ENCODE measurements at regions not wholly inside any gene's neighbourhood (a gene's known extent, or its start where the extent isn't known, plus 50 kb on each side); places are given as distances from the start of the nearest gene placed in this dataset.
"Not testable (repeated sequence)": the region's sequence is repeated elsewhere in the genome, so short reads cannot be mapped to it uniquely, and the experiment has no call there.

DNA sequence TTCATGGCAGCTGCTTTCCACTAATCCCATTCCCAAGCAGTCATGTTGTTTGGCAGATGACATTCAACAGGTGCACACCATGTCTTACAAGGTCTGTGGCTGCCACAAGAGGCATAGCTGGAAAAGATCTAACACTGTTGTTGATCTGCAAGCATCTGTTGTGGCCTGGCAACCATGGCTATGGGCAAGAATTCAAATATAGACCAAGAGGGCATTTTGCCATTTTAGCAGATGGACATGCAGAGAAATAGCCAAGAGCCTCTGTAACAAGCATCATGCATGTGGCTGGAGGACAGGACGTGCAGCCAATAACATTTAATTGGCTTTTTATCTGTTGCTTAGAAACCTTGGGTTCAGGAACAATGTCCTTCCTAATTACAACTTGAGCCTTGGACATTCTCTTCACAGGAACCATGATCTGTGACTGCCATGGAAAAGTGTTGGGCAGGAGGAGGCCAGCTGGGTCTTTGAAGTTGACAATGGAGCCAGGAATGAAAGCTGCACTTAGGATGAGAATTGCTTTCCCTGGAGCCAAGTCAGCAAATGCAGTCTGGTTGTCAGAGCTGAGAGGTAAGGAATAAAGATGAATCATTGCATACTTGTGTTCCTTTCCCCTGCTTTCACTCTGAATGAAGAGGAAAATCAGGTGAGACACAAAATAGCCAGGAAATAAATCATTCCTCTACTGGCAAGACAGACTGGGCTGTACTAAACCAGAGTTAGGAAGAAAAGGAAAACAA is 113.6 kb upstream of the ANO5 start:
- no peaks in the 10 kb centered on the region for H3K36me3 Mint-ChIP-seq (ENCODE audit: low read depth)
- POLR2A ChIA-PET: no interaction called here
- DNase-seq (no peak), ATAC-seq (no peak)
- CTCF ChIA-PET: no interaction called here
- H3K27ac Mint-ChIP-seq: no peak overlapping the region
- H3K9me3 Mint-ChIP-seq (ENCODE audit: low read depth): peaks cover 7% of the 10 kb centered on the region
- H3K4me1 Mint-ChIP-seq: no peaks in the 10 kb centered on the region
- H3K4me3 Mint-ChIP-seq: no peak overlapping the region
- H3K27me3 Mint-ChIP-seq: no peaks in the 10 kb centered on the region
- intact Hi-C loops (cut with DNase I, micrococcal nuclease): no loop called here

DNA sequence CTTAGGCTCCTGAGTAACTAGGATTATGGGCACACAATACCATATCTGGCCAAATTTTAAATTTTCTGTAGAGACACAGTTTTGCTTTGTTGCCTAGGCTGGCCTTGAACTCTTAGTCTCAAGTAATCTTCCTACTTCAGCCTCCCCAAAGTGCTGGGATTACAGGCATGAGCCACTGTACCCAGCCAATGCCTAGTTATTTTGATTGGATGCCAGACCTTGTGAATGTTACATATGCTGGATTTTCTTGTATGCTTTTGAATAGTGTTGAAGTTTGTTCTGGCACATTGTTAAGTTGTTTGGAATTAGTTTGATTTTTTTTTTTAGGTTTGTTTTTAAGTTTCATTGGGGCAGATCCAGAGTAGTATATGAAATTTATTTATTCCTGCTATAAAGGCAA is 110.7 kb upstream of the ANO5 start:
- ChIA-PET CTCF (no interaction called here), POLR2A (no interaction called here)
- Mint-ChIP-seq H3K36me3 (ENCODE audit: low read depth) (no peaks in the 10 kb centered on the region), H3K9me3 (ENCODE audit: low read depth) (peaks cover 6% of the 10 kb centered on the region), H3K27ac (no peak overlapping the region), H3K4me1 (no peaks in the 10 kb centered on the region), H3K27me3 (no peaks in the 10 kb centered on the region), H3K4me3 (no peak overlapping the region)
- DNase-seq: no peak
- intact Hi-C loops (cut with DNase I, micrococcal nuclease): no loop called here
- no peak for ATAC-seq

DNA sequence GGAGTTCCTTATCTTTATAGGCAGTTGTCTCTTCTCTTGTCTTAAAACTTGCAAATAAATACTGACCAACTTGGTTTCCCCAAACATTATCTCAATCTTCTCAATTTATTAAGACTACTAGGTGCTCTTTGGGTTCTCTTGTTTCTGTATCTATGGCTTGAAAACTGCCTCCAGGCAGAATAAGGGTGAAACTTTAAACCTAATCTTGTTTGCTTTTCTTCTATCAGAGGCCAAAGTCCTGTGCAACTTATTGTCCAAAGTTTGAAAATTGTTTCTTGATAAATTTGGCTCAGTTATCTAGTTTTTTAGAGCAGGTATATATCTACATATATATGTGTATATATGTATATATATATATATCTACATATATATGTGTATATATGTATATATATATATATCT is 110.1 kb upstream of the ANO5 start:
- no peak for ATAC-seq
- POLR2A ChIA-PET: no interaction called here
- Mint-ChIP-seq H3K4me3 (no peak overlapping the region), H3K27ac (no peak overlapping the region), H3K27me3 (no peaks in the 10 kb centered on the region), H3K4me1 (no peaks in the 10 kb centered on the region), H3K36me3 (ENCODE audit: low read depth) (no peaks in the 10 kb centered on the region), H3K9me3 (ENCODE audit: low read depth) (peaks cover 4% of the 10 kb centered on the region)
- intact Hi-C loops (cut with DNase I, micrococcal nuclease): no loop called here
- CTCF ChIA-PET: no interaction called here
- DNase-seq: no peak

DNA sequence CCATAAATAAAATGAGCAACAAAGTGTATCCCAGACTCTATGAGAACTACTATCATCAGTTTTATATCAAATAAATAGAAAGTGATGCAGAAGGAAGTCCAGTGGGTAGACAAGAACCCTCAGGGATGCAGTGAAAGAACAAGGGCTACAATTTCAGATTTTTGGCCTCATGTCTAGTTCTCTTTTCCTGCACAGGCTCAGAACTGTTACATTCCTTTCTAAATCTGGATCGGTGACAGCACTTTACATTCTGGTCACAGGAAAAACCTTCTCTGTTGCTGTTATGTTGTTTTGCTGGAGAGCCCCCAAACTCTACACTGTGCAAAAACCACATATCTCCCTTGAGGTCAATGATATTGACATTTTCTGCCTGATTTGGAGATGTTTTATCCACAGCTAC is 108.8 kb upstream of the ANO5 start:
- ChIA-PET CTCF (no interaction called here), POLR2A (no interaction called here)
- Mint-ChIP-seq H3K4me1 (no peaks in the 10 kb centered on the region), H3K36me3 (ENCODE audit: low read depth) (no peaks in the 10 kb centered on the region), H3K27ac (no peak overlapping the region), H3K4me3 (no peak overlapping the region), H3K27me3 (no peaks in the 10 kb centered on the region), H3K9me3 (ENCODE audit: low read depth) (peaks cover 4% of the 10 kb centered on the region)
- intact Hi-C loops (cut with DNase I, micrococcal nuclease): no loop called here
- no peak for DNase-seq
- ATAC-seq: no peak

DNA sequence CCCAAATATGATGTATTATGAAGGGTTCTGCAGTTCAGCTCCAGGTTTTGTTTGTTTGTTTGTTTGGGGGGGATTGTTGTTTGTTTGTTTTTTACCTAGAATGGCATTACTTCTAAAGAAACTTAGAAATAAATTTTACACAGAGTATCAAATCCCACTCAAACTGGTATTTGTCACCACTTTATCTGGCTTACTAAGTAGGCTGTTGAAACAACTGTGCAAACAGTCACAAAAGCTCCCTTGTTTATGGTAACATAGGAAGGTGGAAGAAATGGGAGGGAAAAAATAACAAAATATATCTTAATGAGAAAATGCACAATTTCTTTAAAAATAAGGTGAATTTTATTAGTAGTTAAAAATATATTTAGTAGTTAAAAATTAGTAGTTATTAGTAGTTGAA is 108.3 kb upstream of the ANO5 start:
- H3K9me3 Mint-ChIP-seq (ENCODE audit: low read depth): peaks cover 4% of the 10 kb centered on the region
- ChIA-PET POLR2A (no interaction called here), CTCF (no interaction called here)
- ATAC-seq (no peak), DNase-seq (no peak)
- no peaks in the 10 kb centered on the region for H3K36me3 Mint-ChIP-seq (ENCODE audit: low read depth)
- no peak overlapping the region for H3K4me3 Mint-ChIP-seq
- no peak overlapping the region for H3K27ac Mint-ChIP-seq
- no peaks in the 10 kb centered on the region for H3K27me3 Mint-ChIP-seq
- intact Hi-C loops (cut with DNase I, micrococcal nuclease): no loop called here
- H3K4me1 Mint-ChIP-seq: no peaks in the 10 kb centered on the region

DNA sequence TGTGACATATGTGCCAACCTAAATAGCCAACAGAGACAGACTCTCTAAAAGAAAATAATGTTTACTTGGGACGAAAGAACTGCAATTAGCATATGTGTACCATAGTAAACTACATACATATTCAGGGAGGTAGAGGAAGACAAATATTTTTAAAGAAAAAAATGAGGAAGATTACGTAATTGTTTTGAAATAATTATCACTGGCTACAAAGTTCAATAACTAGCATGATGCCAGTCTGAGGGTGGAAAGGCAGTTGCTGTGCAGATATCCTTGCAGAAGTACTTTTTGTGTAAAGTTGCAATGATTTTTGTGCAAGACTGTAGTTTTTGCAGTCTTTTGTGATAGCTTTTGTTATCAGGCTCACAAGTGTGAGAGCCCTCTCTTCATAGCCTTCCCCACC is 103.3 kb upstream of the ANO5 start:
- Mint-ChIP-seq H3K4me1 (no peaks in the 10 kb centered on the region), H3K27me3 (no peaks in the 10 kb centered on the region), H3K4me3 (no peak overlapping the region), H3K36me3 (ENCODE audit: low read depth) (no peaks in the 10 kb centered on the region), H3K9me3 (ENCODE audit: low read depth) (no peaks in the 10 kb centered on the region), H3K27ac (no peak overlapping the region)
- ChIA-PET POLR2A (no interaction called here), CTCF (no interaction called here)
- no peak for DNase-seq
- ATAC-seq: no peak
- intact Hi-C loops (cut with DNase I, micrococcal nuclease): no loop called here

DNA sequence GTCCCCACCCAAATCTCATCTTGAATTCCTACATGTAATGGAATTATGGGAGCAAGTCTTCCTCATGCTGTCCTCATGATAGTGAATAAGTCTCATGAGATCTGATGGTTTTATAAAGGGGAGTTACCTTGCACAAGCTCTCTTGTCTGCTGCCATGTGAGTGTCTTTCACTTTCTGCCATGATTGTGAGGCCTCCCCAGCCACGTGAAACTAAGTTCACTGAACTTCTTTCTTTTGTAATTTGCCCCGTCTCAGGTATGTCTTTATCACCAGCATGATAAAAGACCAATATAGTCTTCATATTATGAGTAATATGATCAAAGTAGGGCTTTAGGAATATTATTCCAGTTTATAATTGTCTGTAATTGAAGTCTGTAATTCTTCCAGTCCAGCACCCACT is 86.3 kb upstream of the ANO5 start:
- intact Hi-C loops (cut with DNase I, micrococcal nuclease): no loop called here
- ChIA-PET POLR2A (no interaction called here), CTCF (interaction anchor here (0.6 kb wide), 1 partner anchor 786 kb away, joined by 3 read pairs; no protein-coding TSS in a partner anchor)
- Mint-ChIP-seq H3K4me1 (no peaks in the 10 kb centered on the region), H3K4me3 (no peak overlapping the region), H3K27ac (no peak overlapping the region), H3K27me3 (no peaks in the 10 kb centered on the region), H3K36me3 (ENCODE audit: low read depth) (no peaks in the 10 kb centered on the region), H3K9me3 (ENCODE audit: low read depth) (peaks cover 5% of the 10 kb centered on the region)
- DNase-seq (no peak), ATAC-seq (no peak)

DNA sequence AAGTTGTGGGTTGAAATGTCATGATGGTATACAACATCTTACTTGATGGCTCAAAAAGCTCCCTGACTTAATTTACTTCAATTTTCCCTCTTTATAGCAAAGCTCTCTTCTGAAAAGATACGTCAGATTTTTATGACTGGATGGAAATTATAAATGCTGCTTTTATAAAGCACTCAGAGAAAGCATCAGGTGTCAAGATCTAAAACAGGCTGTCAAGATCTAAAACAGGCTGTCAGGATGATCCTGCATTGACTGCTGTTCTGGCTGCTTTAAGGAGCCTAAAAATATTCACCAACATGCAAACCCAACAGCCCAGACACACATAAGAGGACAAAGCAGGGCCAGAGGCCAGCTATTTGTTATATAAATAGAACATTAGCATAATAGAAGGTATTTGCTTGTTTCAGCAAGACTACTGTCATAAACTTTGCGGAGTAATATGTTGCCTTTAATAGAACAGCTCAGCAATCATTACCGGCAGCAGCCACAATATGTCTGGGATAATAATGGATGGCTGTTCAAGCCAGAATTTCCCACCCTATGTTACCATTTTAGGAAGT is 77.3 kb upstream of the ANO5 start:
- ChIA-PET CTCF (interaction anchor here (0.7 kb wide), 2 partner anchors 23 to 1602 kb away, joined by 3 to 4 read pairs; no protein-coding TSS in a partner anchor), POLR2A (no interaction called here)
- no peaks in the 10 kb centered on the region for H3K36me3 Mint-ChIP-seq (ENCODE audit: low read depth)
- intact Hi-C loops (cut with DNase I, micrococcal nuclease): no loop called here
- no peaks in the 10 kb centered on the region for H3K27me3 Mint-ChIP-seq
- H3K9me3 Mint-ChIP-seq (ENCODE audit: low read depth): peaks cover 6% of the 10 kb centered on the region
- DNase-seq (no peak), ATAC-seq (no peak)
- no peak overlapping the region for H3K4me3 Mint-ChIP-seq
- no peak overlapping the region for H3K27ac Mint-ChIP-seq
- H3K4me1 Mint-ChIP-seq: no peaks in the 10 kb centered on the region

DNA sequence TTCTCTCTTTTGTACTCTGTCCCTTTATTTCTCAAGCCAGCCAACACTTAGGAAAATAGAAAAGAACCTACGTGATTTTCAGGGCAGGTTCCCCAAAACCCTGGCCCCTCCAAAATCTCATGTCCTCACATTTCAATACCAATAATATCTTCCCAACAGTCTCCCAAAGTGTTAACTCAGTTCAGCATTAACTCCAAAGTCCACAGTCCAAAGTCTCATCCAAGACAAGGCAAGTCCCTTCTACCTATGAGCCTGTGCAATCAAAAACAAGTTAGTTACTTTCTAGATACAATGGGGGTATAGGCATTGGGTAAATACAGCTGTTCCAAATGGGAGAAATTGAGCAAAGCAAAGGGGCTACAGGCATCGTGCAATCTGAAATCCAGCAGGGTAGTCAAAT is 64.9 kb upstream of the ANO5 start:
- intact Hi-C loops (cut with DNase I, micrococcal nuclease); H3K36me3 Mint-ChIP-seq (ENCODE audit: low read depth); DNase-seq; H3K27ac Mint-ChIP-seq; H3K4me3 Mint-ChIP-seq; CTCF ChIA-PET; ATAC-seq; H3K27me3 Mint-ChIP-seq; POLR2A ChIA-PET; H3K4me1 Mint-ChIP-seq: not testable (repeated sequence)
- peaks cover 21% of the 10 kb centered on the region for H3K9me3 Mint-ChIP-seq (ENCODE audit: low read depth)

DNA sequence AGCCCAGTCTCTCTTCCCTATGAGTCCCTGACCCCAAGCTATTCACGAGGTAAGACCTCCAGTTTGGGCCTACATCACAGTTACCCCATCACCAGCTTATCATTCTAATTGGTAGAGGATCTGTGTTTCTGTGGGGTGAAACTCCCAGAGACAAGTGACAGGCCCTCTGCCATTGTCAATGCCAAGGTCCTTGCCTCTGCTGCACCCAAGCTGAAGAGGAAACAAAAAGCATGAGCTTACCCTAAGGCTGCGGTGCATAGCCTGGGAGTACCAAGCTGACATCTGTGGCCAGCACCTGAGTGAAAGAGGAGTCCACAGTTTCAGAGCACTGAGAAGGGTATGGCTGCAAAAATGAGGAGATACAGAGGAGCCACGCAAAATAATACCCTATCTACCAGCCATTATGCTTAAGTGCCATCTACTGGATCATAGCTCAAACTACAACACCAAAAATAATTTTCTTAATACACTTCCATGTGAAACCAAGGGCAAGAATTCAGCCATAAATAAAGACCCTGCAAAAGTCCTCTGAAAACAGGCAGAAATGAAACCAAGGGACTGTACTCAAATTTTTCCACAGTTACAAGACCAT is 62.3 kb upstream of the ANO5 start:
- no peak for DNase-seq
- H3K27me3 Mint-ChIP-seq: no peaks in the 10 kb centered on the region
- no peaks in the 10 kb centered on the region for H3K36me3 Mint-ChIP-seq (ENCODE audit: low read depth)
- ChIA-PET CTCF (interaction anchor here (0.6 kb wide), 1 partner anchor 1500 kb away, joined by 3 read pairs; no protein-coding TSS in a partner anchor), POLR2A (no interaction called here)
- no peak overlapping the region for H3K27ac Mint-ChIP-seq
- H3K9me3 Mint-ChIP-seq (ENCODE audit: low read depth): peaks cover 19% of the 10 kb centered on the region
- H3K4me1 Mint-ChIP-seq: no peaks in the 10 kb centered on the region
- H3K4me3 Mint-ChIP-seq: no peak overlapping the region
- no peak for ATAC-seq
- intact Hi-C loops (cut with DNase I, micrococcal nuclease): loop anchor here in 1 of 2 experiments (2.0 kb wide), 1 partner anchor 1482 kb away; no protein-coding TSS in a partner anchor

DNA sequence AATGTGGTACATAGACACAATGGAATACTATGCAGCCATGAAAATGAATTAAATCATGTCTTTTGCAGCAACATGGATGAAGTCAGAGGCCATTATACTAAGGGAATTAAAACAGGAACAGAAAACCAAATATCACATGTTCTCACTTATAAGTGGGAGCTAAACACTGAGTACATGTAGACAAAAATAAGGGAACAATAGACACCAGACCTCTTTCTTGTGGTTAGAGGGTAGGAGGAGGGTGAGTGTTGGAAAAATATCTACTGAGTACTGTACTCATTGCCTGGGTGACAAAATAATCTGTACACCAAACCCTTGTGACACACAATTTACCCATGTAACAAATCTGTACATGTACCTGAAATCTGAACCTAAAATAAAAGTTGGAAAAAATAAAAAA is 59.1 kb upstream of the ANO5 start:
- Mint-ChIP-seq H3K4me3 (no peak overlapping the region), H3K27ac (no peak overlapping the region), H3K9me3 (ENCODE audit: low read depth) (peaks cover 9% of the 10 kb centered on the region), H3K36me3 (ENCODE audit: low read depth) (no peaks in the 10 kb centered on the region), H3K4me1 (no peaks in the 10 kb centered on the region), H3K27me3 (no peaks in the 10 kb centered on the region)
- POLR2A ChIA-PET: no interaction called here
- intact Hi-C loops (cut with DNase I, micrococcal nuclease): no loop called here
- CTCF ChIA-PET: no interaction called here
- DNase-seq: no peak
- no peak for ATAC-seq

DNA sequence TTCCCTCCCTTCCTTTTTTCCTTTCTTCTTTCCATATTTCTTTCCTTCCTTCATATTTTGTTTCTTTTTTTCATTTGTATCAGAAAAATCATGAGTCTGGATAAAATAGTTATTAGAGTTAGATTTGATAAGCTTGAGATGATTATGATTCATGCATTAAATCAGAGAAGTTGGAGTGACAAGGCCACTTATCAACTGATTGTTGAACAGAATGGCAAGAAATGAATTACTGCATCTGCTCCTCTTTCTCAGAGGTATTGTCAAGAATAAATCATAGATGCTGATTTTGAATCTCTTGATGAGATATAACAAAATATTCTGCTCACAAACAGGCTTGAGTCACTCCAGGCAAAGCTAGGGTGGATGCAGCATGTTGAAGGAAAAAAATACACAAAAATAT is 54.6 kb upstream of the ANO5 start:
- Mint-ChIP-seq H3K4me3 (no peak overlapping the region), H3K27ac (no peak overlapping the region), H3K4me1 (no peaks in the 10 kb centered on the region), H3K36me3 (ENCODE audit: low read depth) (no peaks in the 10 kb centered on the region), H3K9me3 (ENCODE audit: low read depth) (peaks cover 2% of the 10 kb centered on the region), H3K27me3 (no peaks in the 10 kb centered on the region)
- intact Hi-C loops (cut with DNase I, micrococcal nuclease): no loop called here
- ChIA-PET CTCF (interaction anchor here (0.8 kb wide), 1 partner anchor 23 kb away, joined by 4 read pairs; no protein-coding TSS in a partner anchor), POLR2A (no interaction called here)
- no peak for ATAC-seq
- DNase-seq: no peak

All from activated CD4-positive, alpha-beta T cell treated with anti-CD3 and anti-CD28 coated beads for 36 hours (primary cell).